ENCODE measurements at regions not wholly inside any gene's neighbourhood (a gene's known extent, or its start where the extent isn't known, plus 50 kb on each side); places are given as distances from the start of the nearest gene placed in this dataset.

- no peak for DNase-seq
- H3K27me3 ChIP-seq (ENCODE audit: control insufficient read depth in 1 of 2, insufficient read depth in 2 of 2, low read length in 1 of 2): no peaks in the 10 kb centered on the region
- ATAC-seq (ENCODE audit: low FRiP score): no peak
- no peaks in the 10 kb centered on the region for H3K36me3 ChIP-seq (ENCODE audit: control insufficient read depth in 1 of 2, insufficient read depth in 2 of 2, low read length in 1 of 2)
- H3K27ac ChIP-seq (ENCODE audit: low read depth in 1 of 2, low read length in 2 of 2): no peak overlapping the region
- no peaks in the 10 kb centered on the region for H3K9me3 ChIP-seq (ENCODE audit: control insufficient read depth, low read length)
- intact Hi-C loops (cut with DNase I): no loop called here
- H3K4me3 ChIP-seq (ENCODE audit: low read length in 2 of 2): no peak overlapping the region
- H3K4me1 ChIP-seq (ENCODE audit: control insufficient read depth in 1 of 2, insufficient read depth in 2 of 2, low read length in 2 of 2): no peaks in the 10 kb centered on the region
- 35 to 51% methylated on average over 1 of the region's 1 CpG for WGBS, 2 donors
Measured at GRCh38 chr13:106078191-106078590, 457.3 kb downstream of the EFNB2 start.

- intact Hi-C loops (cut with DNase I): no loop called here
Measured at GRCh38 chr13:106077017-106077416, 458.4 kb downstream of the EFNB2 start.

GRCh38 chr13:106072014-106072413 lies 463.4 kb downstream of the EFNB2 start:
- Histone ChIP-seq H3K4me3 (ENCODE audit: low read length in 2 of 2) (no peak overlapping the region), H3K36me3 (ENCODE audit: control insufficient read depth in 1 of 2, insufficient read depth in 2 of 2, low read length in 1 of 2) (no peaks in the 10 kb centered on the region), H3K4me1 (ENCODE audit: control insufficient read depth in 1 of 2, insufficient read depth in 2 of 2, low read length in 2 of 2) (no peaks in the 10 kb centered on the region), H3K27ac (ENCODE audit: low read depth in 1 of 2, low read length in 2 of 2) (no peak overlapping the region), H3K27me3 (ENCODE audit: control insufficient read depth in 1 of 2, insufficient read depth in 2 of 2, low read length in 1 of 2) (no peaks in the 10 kb centered on the region), H3K9me3 (ENCODE audit: control insufficient read depth, low read length) (no peaks in the 10 kb centered on the region)
- no peak for ATAC-seq (ENCODE audit: low FRiP score)
- no peak for DNase-seq
- intact Hi-C loops (cut with DNase I): no loop called here
- 99 to 100% methylated on average over 1 of the region's 1 CpG for WGBS, 2 donors

More at GRCh38 chr13:106077017-106077416, 458.4 kb downstream of the EFNB2 start:
- ATAC-seq (ENCODE audit: low FRiP score): no peak
- H3K4me3 ChIP-seq (ENCODE audit: low read length in 2 of 2): no peak overlapping the region
- DNase-seq: no peak
- no peak overlapping the region for H3K27ac ChIP-seq (ENCODE audit: low read depth in 1 of 2, low read length in 2 of 2)
- no peaks in the 10 kb centered on the region for H3K9me3 ChIP-seq (ENCODE audit: control insufficient read depth, low read length)
- no peaks in the 10 kb centered on the region for H3K27me3 ChIP-seq (ENCODE audit: control insufficient read depth in 1 of 2, insufficient read depth in 2 of 2, low read length in 1 of 2)
- no peaks in the 10 kb centered on the region for H3K36me3 ChIP-seq (ENCODE audit: control insufficient read depth in 1 of 2, insufficient read depth in 2 of 2, low read length in 1 of 2)
- H3K4me1 ChIP-seq (ENCODE audit: control insufficient read depth in 1 of 2, insufficient read depth in 2 of 2, low read length in 2 of 2): no peaks in the 10 kb centered on the region
- 97 to 100% methylated on average over 1 of the region's 1 CpG for WGBS, 2 donors

GRCh38 chr13:106063591-106064313 lies 471.7 kb downstream of the EFNB2 start:
- Histone ChIP-seq H3K4me3 (ENCODE audit: low read length in 2 of 2) (no peak overlapping the region), H3K4me1 (ENCODE audit: control insufficient read depth in 1 of 2, insufficient read depth in 2 of 2, low read length in 2 of 2) (no peaks in the 10 kb centered on the region), H3K9me3 (ENCODE audit: control insufficient read depth, low read length) (no peaks in the 10 kb centered on the region), H3K36me3 (ENCODE audit: control insufficient read depth in 1 of 2, insufficient read depth in 2 of 2, low read length in 1 of 2) (no peaks in the 10 kb centered on the region), H3K27me3 (ENCODE audit: control insufficient read depth in 1 of 2, insufficient read depth in 2 of 2, low read length in 1 of 2) (no peaks in the 10 kb centered on the region), H3K27ac (ENCODE audit: low read depth in 1 of 2, low read length in 2 of 2) (no peak overlapping the region)
- intact Hi-C loops (cut with DNase I): no loop called here
- ATAC-seq (ENCODE audit: low FRiP score) (no peak), DNase-seq (no peak)
- WGBS, 2 donors: 85 to 90% methylated on average over 8 of the region's 8 CpGs

- 77 to 78% methylated on average over 11 of the region's 11 CpGs for whole genome bisulfite sequencing, 2 donors
- Histone ChIP-seq H3K4me3 (ENCODE audit: low read length in 2 of 2) (no peak overlapping the region), H3K27ac (ENCODE audit: low read depth in 1 of 2, low read length in 2 of 2) (no peak overlapping the region), H3K4me1 (ENCODE audit: control insufficient read depth in 1 of 2, insufficient read depth in 2 of 2, low read length in 2 of 2) (no peaks in the 10 kb centered on the region), H3K27me3 (ENCODE audit: control insufficient read depth in 1 of 2, insufficient read depth in 2 of 2, low read length in 1 of 2) (no peaks in the 10 kb centered on the region), H3K36me3 (ENCODE audit: control insufficient read depth in 1 of 2, insufficient read depth in 2 of 2, low read length in 1 of 2) (no peaks in the 10 kb centered on the region), H3K9me3 (ENCODE audit: control insufficient read depth, low read length) (no peaks in the 10 kb centered on the region)
- no peak for DNase-seq
- intact Hi-C loops (cut with DNase I): no loop called here
- no peak for ATAC-seq (ENCODE audit: low FRiP score)
Measured at GRCh38 chr13:106061781-106062180, 473.7 kb downstream of the EFNB2 start.

GRCh38 chr13:106056851-106057250 lies 478.6 kb downstream of the EFNB2 start:
- no peaks in the 10 kb centered on the region for H3K9me3 ChIP-seq (ENCODE audit: control insufficient read depth, low read length)
- DNase-seq: no peak
- WGBS, 2 donors: 88 to 96% methylated on average over 2 of the region's 2 CpGs
- no peaks in the 10 kb centered on the region for H3K4me1 ChIP-seq (ENCODE audit: control insufficient read depth in 1 of 2, insufficient read depth in 2 of 2, low read length in 2 of 2)
- H3K27ac ChIP-seq (ENCODE audit: low read depth in 1 of 2, low read length in 2 of 2): no peak overlapping the region
- ATAC-seq (ENCODE audit: low FRiP score): no peak
- H3K36me3 ChIP-seq (ENCODE audit: control insufficient read depth in 1 of 2, insufficient read depth in 2 of 2, low read length in 1 of 2): no peaks in the 10 kb centered on the region
- H3K4me3 ChIP-seq (ENCODE audit: low read length in 2 of 2): no peak overlapping the region
- no peaks in the 10 kb centered on the region for H3K27me3 ChIP-seq (ENCODE audit: control insufficient read depth in 1 of 2, insufficient read depth in 2 of 2, low read length in 1 of 2)
- intact Hi-C loops (cut with DNase I): no loop called here

GRCh38 chr13:106052200-106052767 lies 483.2 kb downstream of the EFNB2 start:
- Histone ChIP-seq H3K9me3 (ENCODE audit: control insufficient read depth, low read length) (no peaks in the 10 kb centered on the region), H3K36me3 (ENCODE audit: control insufficient read depth in 1 of 2, insufficient read depth in 2 of 2, low read length in 1 of 2) (no peaks in the 10 kb centered on the region), H3K4me3 (ENCODE audit: low read length in 2 of 2) (no peak overlapping the region), H3K27ac (ENCODE audit: low read depth in 1 of 2, low read length in 2 of 2) (no peak overlapping the region), H3K4me1 (ENCODE audit: control insufficient read depth in 1 of 2, insufficient read depth in 2 of 2, low read length in 2 of 2) (no peaks in the 10 kb centered on the region), H3K27me3 (ENCODE audit: control insufficient read depth in 1 of 2, insufficient read depth in 2 of 2, low read length in 1 of 2) (peaks cover 0 to 1% of the 10 kb centered on the region in 2 donors)
- intact Hi-C loops (cut with DNase I): no loop called here
- WGBS, 2 donors: 71% methylated on average over 8 of the region's 8 CpGs
- DNase-seq (no peak), ATAC-seq (ENCODE audit: low FRiP score) (no peak)

GRCh38 chr13:106049171-106049570 lies 486.3 kb downstream of the EFNB2 start:
- H3K4me1 ChIP-seq (ENCODE audit: control insufficient read depth in 1 of 2, insufficient read depth in 2 of 2, low read length in 2 of 2): no peaks in the 10 kb centered on the region
- no peak overlapping the region for H3K4me3 ChIP-seq (ENCODE audit: low read length in 2 of 2)
- no peak overlapping the region for H3K27ac ChIP-seq (ENCODE audit: low read depth in 1 of 2, low read length in 2 of 2)
- no peaks in the 10 kb centered on the region for H3K36me3 ChIP-seq (ENCODE audit: control insufficient read depth in 1 of 2, insufficient read depth in 2 of 2, low read length in 1 of 2)
- intact Hi-C loops (cut with DNase I): no loop called here
- ATAC-seq (ENCODE audit: low FRiP score) (no peak), DNase-seq (no peak)
- peaks cover 0 to 1% of the 10 kb centered on the region in 2 donors for H3K27me3 ChIP-seq (ENCODE audit: control insufficient read depth in 1 of 2, insufficient read depth in 2 of 2, low read length in 1 of 2)
- no peaks in the 10 kb centered on the region for H3K9me3 ChIP-seq (ENCODE audit: control insufficient read depth, low read length)
- 89 to 93% methylated on average over 5 of the region's 5 CpGs for WGBS, 2 donors

GRCh38 chr13:106048386-106048785 lies 487.1 kb downstream of the EFNB2 start:
- H3K4me1 ChIP-seq (ENCODE audit: control insufficient read depth in 1 of 2, insufficient read depth in 2 of 2, low read length in 2 of 2): no peaks in the 10 kb centered on the region
- no peak overlapping the region for H3K27ac ChIP-seq (ENCODE audit: low read depth in 1 of 2, low read length in 2 of 2)
- ATAC-seq (ENCODE audit: low FRiP score): no peak
- H3K27me3 ChIP-seq (ENCODE audit: control insufficient read depth in 1 of 2, insufficient read depth in 2 of 2, low read length in 1 of 2): peaks cover 0 to 1% of the 10 kb centered on the region in 2 donors
- H3K4me3 ChIP-seq (ENCODE audit: low read length in 2 of 2): no peak overlapping the region
- no peak for DNase-seq
- WGBS, 2 donors: 62 to 69% methylated on average over 4 of the region's 4 CpGs
- no peaks in the 10 kb centered on the region for H3K9me3 ChIP-seq (ENCODE audit: control insufficient read depth, low read length)
- intact Hi-C loops (cut with DNase I): no loop called here
- no peaks in the 10 kb centered on the region for H3K36me3 ChIP-seq (ENCODE audit: control insufficient read depth in 1 of 2, insufficient read depth in 2 of 2, low read length in 1 of 2)

Data from aorta (tissue), 5 donors.